ENCODE measurements at regions not wholly inside any gene's neighbourhood (a gene's known extent, or its start where the extent isn't known, plus 50 kb on each side); places are given as distances from the start of the nearest gene placed in this dataset.

DNA sequence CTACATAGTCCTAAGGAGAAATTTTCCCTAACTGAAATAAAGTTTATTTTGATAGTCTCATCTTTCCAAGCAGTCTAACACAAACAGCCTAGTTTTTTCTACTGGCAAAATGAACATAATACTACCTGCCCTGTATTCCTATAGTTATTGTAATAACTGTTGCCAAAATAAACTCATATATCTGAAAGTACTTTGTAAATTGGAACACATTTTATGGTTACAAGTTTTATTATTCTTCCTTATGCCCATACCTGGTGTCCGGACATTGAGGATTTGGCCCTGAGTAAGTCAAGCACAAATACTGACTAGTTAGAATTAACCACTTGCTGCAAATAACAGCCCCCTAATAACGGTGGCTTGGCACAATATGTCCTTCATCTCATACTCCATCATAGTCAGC lies 120.4 kb upstream of the TOM1L1 start:
- Mint-ChIP-seq H3K4me3 (ENCODE audit: unreplicated experiment) (no peak overlapping the region), H3K9me3 (ENCODE audit: unreplicated experiment) (no peaks in the 10 kb centered on the region), H3K27me3 (ENCODE audit: unreplicated experiment) (no peaks in the 10 kb centered on the region), H3K4me1 (ENCODE audit: low read depth, unreplicated experiment) (no peaks in the 10 kb centered on the region), H3K36me3 (ENCODE audit: unreplicated experiment) (no peaks in the 10 kb centered on the region), H3K27ac (ENCODE audit: unreplicated experiment) (no peak overlapping the region)
- no peak for DNase-seq
- TF ChIP-seq, protein P1, sequence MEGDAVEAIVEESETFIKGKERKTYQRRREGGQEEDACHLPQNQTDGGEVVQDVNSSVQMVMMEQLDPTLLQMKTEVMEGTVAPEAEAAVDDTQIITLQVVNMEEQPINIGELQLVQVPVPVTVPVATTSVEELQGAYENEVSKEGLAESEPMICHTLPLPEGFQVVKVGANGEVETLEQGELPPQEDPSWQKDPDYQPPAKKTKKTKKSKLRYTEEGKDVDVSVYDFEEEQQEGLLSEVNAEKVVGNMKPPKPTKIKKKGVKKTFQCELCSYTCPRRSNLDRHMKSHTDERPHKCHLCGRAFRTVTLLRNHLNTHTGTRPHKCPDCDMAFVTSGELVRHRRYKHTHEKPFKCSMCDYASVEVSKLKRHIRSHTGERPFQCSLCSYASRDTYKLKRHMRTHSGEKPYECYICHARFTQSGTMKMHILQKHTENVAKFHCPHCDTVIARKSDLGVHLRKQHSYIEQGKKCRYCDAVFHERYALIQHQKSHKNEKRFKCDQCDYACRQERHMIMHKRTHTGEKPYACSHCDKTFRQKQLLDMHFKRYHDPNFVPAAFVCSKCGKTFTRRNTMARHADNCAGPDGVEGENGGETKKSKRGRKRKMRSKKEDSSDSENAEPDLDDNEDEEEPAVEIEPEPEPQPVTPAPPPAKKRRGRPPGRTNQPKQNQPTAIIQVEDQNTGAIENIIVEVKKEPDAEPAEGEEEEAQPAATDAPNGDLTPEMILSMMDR (IDR thresholded peaks at IDR 0.05; ENCODE audit: partially characterized antibody, unreplicated experiment) = no peak

GRCh38 chr17:54781389-54781788 lies 119.3 kb upstream of the TOM1L1 start:
- Mint-ChIP-seq H3K27ac (ENCODE audit: unreplicated experiment) (no peak overlapping the region), H3K4me1 (ENCODE audit: low read depth, unreplicated experiment) (no peaks in the 10 kb centered on the region), H3K4me3 (ENCODE audit: unreplicated experiment) (no peak overlapping the region), H3K36me3 (ENCODE audit: unreplicated experiment) (no peaks in the 10 kb centered on the region), H3K9me3 (ENCODE audit: unreplicated experiment) (peaks cover 2% of the 10 kb centered on the region), H3K27me3 (ENCODE audit: unreplicated experiment) (no peaks in the 10 kb centered on the region)
- DNase-seq = no peak
- TF ChIP-seq, protein P1 (IDR thresholded peaks at IDR 0.05; ENCODE audit: partially characterized antibody, unreplicated experiment) = no peak

GRCh38 chr17:54784305-54784704 lies 116.3 kb upstream of the TOM1L1 start:
- Mint-ChIP-seq H3K36me3 (ENCODE audit: unreplicated experiment) (no peaks in the 10 kb centered on the region), H3K27me3 (ENCODE audit: unreplicated experiment) (no peaks in the 10 kb centered on the region), H3K27ac (ENCODE audit: unreplicated experiment) (no peak overlapping the region), H3K4me1 (ENCODE audit: low read depth, unreplicated experiment) (peaks cover 6% of the 10 kb centered on the region), H3K9me3 (ENCODE audit: unreplicated experiment) (peaks cover 2% of the 10 kb centered on the region), H3K4me3 (ENCODE audit: unreplicated experiment) (no peak overlapping the region)
- no peak for DNase-seq
- TF ChIP-seq, protein P1 (IDR thresholded peaks at IDR 0.05; ENCODE audit: partially characterized antibody, unreplicated experiment) = no peak

DNA sequence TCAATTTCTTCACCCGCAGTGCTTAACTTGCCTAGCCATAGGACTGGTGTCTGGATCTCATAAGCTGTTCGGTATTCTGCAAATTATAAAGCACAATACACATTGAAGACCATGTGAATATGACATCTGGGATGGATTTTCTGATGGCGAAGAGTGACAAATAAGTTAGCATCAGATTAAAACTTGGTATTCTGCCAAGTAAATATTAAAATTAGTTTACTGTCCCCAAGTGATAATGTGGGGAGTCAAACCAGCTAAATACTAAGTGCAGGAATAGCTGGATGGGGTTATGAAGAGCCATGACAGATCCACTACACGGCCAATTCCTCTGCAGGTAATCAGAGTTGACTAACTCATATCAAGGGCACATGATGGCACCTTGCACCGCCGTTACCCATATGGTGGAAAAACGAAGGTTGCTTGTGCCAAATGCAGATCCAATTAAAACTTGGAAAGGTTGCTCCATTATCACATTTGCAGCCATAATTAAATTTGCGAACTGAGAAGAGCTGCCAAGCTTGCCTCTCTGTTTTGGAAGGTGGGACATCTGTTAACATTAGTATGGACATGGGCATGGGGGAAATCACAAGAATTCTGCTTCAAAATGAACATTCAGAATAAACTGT lies 114.9 kb upstream of the TOM1L1 start:
- peaks cover 2% of the 10 kb centered on the region for H3K9me3 Mint-ChIP-seq (ENCODE audit: unreplicated experiment)
- no peaks in the 10 kb centered on the region for H3K27me3 Mint-ChIP-seq (ENCODE audit: unreplicated experiment)
- H3K4me1 Mint-ChIP-seq (ENCODE audit: low read depth, unreplicated experiment) = peaks cover 8% of the 10 kb centered on the region
- no peak overlapping the region for H3K4me3 Mint-ChIP-seq (ENCODE audit: unreplicated experiment)
- no peak for DNase-seq
- no peaks in the 10 kb centered on the region for H3K36me3 Mint-ChIP-seq (ENCODE audit: unreplicated experiment)
- H3K27ac Mint-ChIP-seq (ENCODE audit: unreplicated experiment) = no peak overlapping the region
- TF ChIP-seq, protein P1 (IDR thresholded peaks at IDR 0.05; ENCODE audit: partially characterized antibody, unreplicated experiment) = no peak

GRCh38 chr17:54789101-54789880 lies 111.4 kb upstream of the TOM1L1 start:
- TF ChIP-seq, protein P1 (IDR thresholded peaks at IDR 0.05; ENCODE audit: partially characterized antibody, unreplicated experiment) = no peak
- DNase-seq = no peak

More at GRCh38 chr17:54789101-54789880, 111.4 kb upstream of the TOM1L1 start:
- H3K27ac Mint-ChIP-seq (ENCODE audit: unreplicated experiment) = peak overlapping the region; percentile 82
- H3K4me3 Mint-ChIP-seq (ENCODE audit: unreplicated experiment) = no peak overlapping the region
- peaks cover 20% of the 10 kb centered on the region for H3K4me1 Mint-ChIP-seq (ENCODE audit: low read depth, unreplicated experiment)
- no peaks in the 10 kb centered on the region for H3K36me3 Mint-ChIP-seq (ENCODE audit: unreplicated experiment)
- no peaks in the 10 kb centered on the region for H3K27me3 Mint-ChIP-seq (ENCODE audit: unreplicated experiment)
- peaks cover 6% of the 10 kb centered on the region for H3K9me3 Mint-ChIP-seq (ENCODE audit: unreplicated experiment)
